Sigmoid colon (tissue), 3 donors: ENCODE measurements at regions not wholly inside any gene's neighbourhood (a gene's known extent, or its start where the extent isn't known, plus 50 kb on each side); places are given as distances from the start of the nearest gene placed in this dataset.

Source experiments
- CTCF ChIP-seq, 4 experiments: fragments of 450-650 bp in 3 of 4; fragments of 200-600 bp in 1 of 4; IDR thresholded peaks; one replicate each; pipeline ENCODE4 v1.5.1; 2016 to 2019; ENCODE audit warnings: antibody characterized with exemption in 4 of 4, mild to moderate bottlenecking in 3 of 4, moderate library complexity in 2 of 4
- POLR2A ChIP-seq, 2 donors: fragments of 450-650 bp; IDR thresholded peaks; one replicate each; pipeline ENCODE4 v1.6.1; 2016; ENCODE audit warnings: antibody characterized with exemption in 2 of 2, mild to moderate bottlenecking in 2 of 2, moderate library complexity in 2 of 2

GRCh38 chr6:94559829-94560537 lies 1017.4 kb upstream of the MANEA start:
- TF ChIP-seq CTCF (IDR thresholded peaks at IDR 0.05) (no peak), POLR2A (IDR thresholded peaks at IDR 0.05) (no peak)
